SU-DHL-6 (cell line): ENCODE measurements at regions not wholly inside any gene's neighbourhood (a gene's known extent, or its start where the extent isn't known, plus 50 kb on each side); places are given as distances from the start of the nearest gene placed in this dataset.

Experiments
- H2AFZ ChIP-seq: fragments of 200-600 bp; sonication (generic); 2 replicates; pipeline ENCODE4 v1.6.1; 2014; ENCODE audit warnings: low read depth, mild to moderate bottlenecking, moderate library complexity, mixed read lengths, antibody characterized with exemption, low read length; ENCODE audit not compliant: severe bottlenecking
- H3F3A ChIP-seq: fragments of 200-600 bp; shearing (Covaris generic); 2 replicates; pipeline ENCODE4 v1.6.0; 2016; ENCODE audit warnings: antibody characterized with exemption, mild to moderate bottlenecking; ENCODE audit not compliant: insufficient read depth
- H3K27ac ChIP-seq: fragments of 200-600 bp; sonication (generic); 2 replicates; pipeline ENCODE4 v1.5.1; 2016; ENCODE audit warnings: low read depth, mild to moderate bottlenecking, low read length, moderate library complexity, mixed read lengths
- H3K27me3 ChIP-seq: fragments of 200-600 bp; sonication (generic), shearing (Covaris generic); 2 replicates; pipeline ENCODE4 v1.6.0; 2014; ENCODE audit warnings: mild to moderate bottlenecking, low read length
- H3K36me3 ChIP-seq: fragments of 200-600 bp; sonication (generic); 2 replicates; pipeline ENCODE4 v1.6.1; 2014; ENCODE audit warnings: mild to moderate bottlenecking, low read length, mixed read lengths
- H3K4me2 ChIP-seq: fragments of 300-600, 200-600 bp; shearing (Covaris generic), sonication (generic); 2 replicates; pipeline ENCODE4 v1.6.0; 2014; ENCODE audit warnings: low read length, low read depth, mild to moderate bottlenecking; ENCODE audit not compliant: poor library complexity, severe bottlenecking
- H3K4me3 ChIP-seq: fragments of 200-600 bp; sonication (generic); 2 replicates; pipeline ENCODE4 v1.5.1; 2014; ENCODE audit warnings: antibody characterized with exemption, low read length, mild to moderate bottlenecking, mixed read lengths; ENCODE audit not compliant: insufficient read depth, poor library complexity, severe bottlenecking
- H3K79me2 ChIP-seq: fragments of 200-600 bp; sonication (generic); 2 replicates; pipeline ENCODE4 v1.6.1; 2014; ENCODE audit warnings: mild to moderate bottlenecking, low read length, moderate library complexity; ENCODE audit not compliant: insufficient read depth
- H3K9ac ChIP-seq: fragments of 200-600 bp; sonication (generic); 2 replicates; pipeline ENCODE4 v1.7.0; 2014; ENCODE audit warnings: mild to moderate bottlenecking, low read length
- H3K9me2 ChIP-seq: fragments of 200-600 bp; sonication (generic); replicated peaks from 2 replicates; pipeline ENCODE4 v1.6.1; 2014; ENCODE audit warnings: low read length; ENCODE audit not compliant: insufficient read depth
- H3K9me3 ChIP-seq: fragments of 200-600 bp; sonication (generic); 2 replicates; pipeline ENCODE4 v1.6.1; 2014; ENCODE audit warnings: low read length, mixed read lengths; ENCODE audit not compliant: insufficient read depth
- H4K20me1 ChIP-seq: fragments of 200-600 bp; sonication (generic); 2 replicates; pipeline ENCODE4 v1.6.1; 2014; ENCODE audit warnings: low read depth, mild to moderate bottlenecking, antibody characterized with exemption, low read length, moderate library complexity, mixed read lengths
- CTCF ChIP-seq: fragments of 200-600 bp; sonication (generic); IDR thresholded peaks from one replicate; pipeline ENCODE4 v1.5.1; 2017; ENCODE audit warnings: antibody characterized with exemption, mild to moderate bottlenecking, low read length, moderate library complexity; ENCODE audit not compliant: insufficient read depth, poor library complexity, severe bottlenecking
- EZH2phosphoT487 ChIP-seq: fragments of 200-600 bp; sonication (generic), shearing (Covaris generic); conservative IDR thresholded peaks from 2 replicates; pipeline ENCODE4 v1.6.1; 2018; ENCODE audit warnings: mild to moderate bottlenecking, antibody characterized with exemption, low read length, moderate library complexity, mixed read lengths

GRCh38 chr4:126719852-126720251 is 912.9 kb upstream of the INTU start:
- no peak overlapping the region for H3K4me3 ChIP-seq
- H3K27ac ChIP-seq: no peak overlapping the region
- no peaks in the 10 kb centered on the region for H3K36me3 ChIP-seq
- H4K20me1 ChIP-seq: no peaks in the 10 kb centered on the region
- no peaks in the 10 kb centered on the region for H3K9me3 ChIP-seq
- H3K9me2 ChIP-seq: no peaks in the 10 kb centered on the region
- H3K27me3 ChIP-seq: no peaks in the 10 kb centered on the region
- H3K4me2 ChIP-seq: no peak overlapping the region
- H3K79me2 ChIP-seq: no peaks in the 10 kb centered on the region
- H3K9ac ChIP-seq: no peak overlapping the region
- no peak overlapping the region for H2AFZ ChIP-seq
- H3F3A ChIP-seq: no peaks in the 10 kb centered on the region
- no peak for TF ChIP-seq CTCF
- TF ChIP-seq EZH2phosphoT487: no peak

DNA sequence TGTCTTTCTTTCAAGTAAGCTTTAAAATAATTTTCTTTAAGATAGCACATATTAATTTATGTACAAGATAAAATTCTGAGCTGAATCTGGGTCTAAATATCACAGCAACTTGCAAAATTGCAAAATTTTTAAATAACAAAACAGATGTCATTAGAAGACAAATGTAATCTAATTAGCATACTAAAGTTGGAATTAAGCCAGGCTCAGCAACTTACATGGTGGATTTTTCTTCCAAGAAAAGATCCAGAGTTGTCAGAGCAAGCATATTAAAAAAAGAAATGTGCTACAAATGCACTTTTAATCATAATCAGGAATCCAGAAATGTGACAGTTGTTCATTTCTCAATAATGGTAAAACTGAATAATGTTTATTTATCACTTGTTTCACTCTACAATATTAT is 906.9 kb upstream of the INTU start:
- TF ChIP-seq CTCF (no peak), EZH2phosphoT487 (no peak)
- Histone ChIP-seq H2AFZ (no peak overlapping the region), H3K4me3 (no peak overlapping the region), H3K4me2 (no peak overlapping the region), H3K27ac (no peak overlapping the region), H3K36me3 (no peaks in the 10 kb centered on the region), H3K9me2 (no peaks in the 10 kb centered on the region), H4K20me1 (no peaks in the 10 kb centered on the region), H3K79me2 (no peaks in the 10 kb centered on the region), H3K9ac (no peak overlapping the region), H3K27me3 (no peaks in the 10 kb centered on the region), H3F3A (no peaks in the 10 kb centered on the region), H3K9me3 (no peaks in the 10 kb centered on the region)

- no peaks in the 10 kb centered on the region for H3K9me3 ChIP-seq
- no peak overlapping the region for H3K27ac ChIP-seq
- no peaks in the 10 kb centered on the region for H3K36me3 ChIP-seq
- H3K79me2 ChIP-seq: no peaks in the 10 kb centered on the region
- no peak overlapping the region for H3K9ac ChIP-seq
- TF ChIP-seq EZH2phosphoT487 (no peak), CTCF (no peak)
- H3K27me3 ChIP-seq: no peaks in the 10 kb centered on the region
- H2AFZ ChIP-seq: no peak overlapping the region
- H3K4me2 ChIP-seq: no peak overlapping the region
- H3F3A ChIP-seq: no peaks in the 10 kb centered on the region
- no peaks in the 10 kb centered on the region for H3K9me2 ChIP-seq
- no peak overlapping the region for H3K4me3 ChIP-seq
- no peaks in the 10 kb centered on the region for H4K20me1 ChIP-seq
Observed at GRCh38 chr4:126727461-126727860, 905.3 kb upstream of the INTU start.

- H3F3A ChIP-seq: no peaks in the 10 kb centered on the region
- H2AFZ ChIP-seq: no peak overlapping the region
- no peaks in the 10 kb centered on the region for H3K27me3 ChIP-seq
- H3K4me3 ChIP-seq: no peak overlapping the region
- H3K79me2 ChIP-seq: no peaks in the 10 kb centered on the region
- H4K20me1 ChIP-seq: no peaks in the 10 kb centered on the region
- TF ChIP-seq CTCF (no peak), EZH2phosphoT487 (no peak)
- H3K36me3 ChIP-seq: no peaks in the 10 kb centered on the region
- H3K9me3 ChIP-seq: no peaks in the 10 kb centered on the region
- H3K9ac ChIP-seq: no peak overlapping the region
- H3K27ac ChIP-seq: no peak overlapping the region
- no peaks in the 10 kb centered on the region for H3K9me2 ChIP-seq
- H3K4me2 ChIP-seq: no peak overlapping the region
Observed at GRCh38 chr4:126731062-126731461, 901.7 kb upstream of the INTU start.
